ENCODE measurements at regions not wholly inside any gene's neighbourhood (a gene's known extent, or its start where the extent isn't known, plus 50 kb on each side); places are given as distances from the start of the nearest gene placed in this dataset.

GRCh38 chr18:40752316-40752715 is 1202.7 kb upstream of the PIK3C3 start:
- Histone ChIP-seq H3K4me2 (ENCODE audit: low read length) (no peak overlapping the region), H3K4me3 (ENCODE audit: insufficient read depth, low read depth, low read length) (no peak overlapping the region), H3K9me3 (ENCODE audit: insufficient read depth, low read depth, low read length) (no peaks in the 10 kb centered on the region), H3K27me3 (ENCODE audit: insufficient read depth, low read length) (no peaks in the 10 kb centered on the region), H3K79me2 (ENCODE audit: insufficient read depth, low read length) (no peaks in the 10 kb centered on the region), H3K36me3 (ENCODE audit: insufficient read depth, low read length) (no peaks in the 10 kb centered on the region), H3K4me1 (ENCODE audit: insufficient read depth, low read length) (no peaks in the 10 kb centered on the region), H4K20me1 (ENCODE audit: insufficient read depth, low read length) (no peaks in the 10 kb centered on the region), H3K9ac (ENCODE audit: low read length) (no peak overlapping the region), H2AFZ (ENCODE audit: low read depth, low read length) (no peak overlapping the region), H3K27ac (ENCODE audit: low read depth, low read length) (no peak overlapping the region)
- FAIRE-seq (no peak), DNase-seq (ENCODE audit: low read depth) (no peak)
- no peak overlapping the region for H3K27ac Mint-ChIP-seq (ENCODE audit: unreplicated experiment)
- TF ChIP-seq EZH2 (IDR thresholded peaks at IDR 0.05; ENCODE audit: insufficient read depth, low read length): no peak
- TF ChIP-seq CTCF (IDR thresholded peaks at IDR 0.05; ENCODE audit: insufficient read depth, low read depth, low read length): no peak
- no peaks in the 10 kb centered on the region for H3K9me3 Mint-ChIP-seq (ENCODE audit: unreplicated experiment)
- H3K27me3 Mint-ChIP-seq (ENCODE audit: low read depth, unreplicated experiment): no peaks in the 10 kb centered on the region
- no peak overlapping the region for H3K4me3 Mint-ChIP-seq (ENCODE audit: unreplicated experiment)
- H3K4me1 Mint-ChIP-seq (ENCODE audit: low read depth, unreplicated experiment): no peaks in the 10 kb centered on the region
- no peaks in the 10 kb centered on the region for H3K36me3 Mint-ChIP-seq (ENCODE audit: low read depth, unreplicated experiment)

DNA sequence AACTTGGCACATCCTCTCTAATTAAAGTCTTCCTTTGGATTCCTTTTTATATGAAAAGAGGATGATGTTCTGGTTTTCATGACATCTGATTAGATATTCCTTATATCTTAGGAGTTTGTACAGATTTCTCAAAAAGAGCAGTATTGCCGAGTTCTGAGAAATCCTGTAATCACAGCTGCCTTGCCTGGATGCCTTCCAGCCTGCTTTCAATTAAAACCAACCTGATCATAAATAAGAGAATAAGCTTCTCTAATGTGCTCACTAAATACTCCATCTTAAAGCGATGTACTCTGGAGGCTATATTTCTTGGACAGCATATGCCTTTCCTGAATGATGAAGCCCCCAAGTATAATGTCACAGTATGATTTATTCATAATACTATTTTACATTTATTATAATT is 1203.8 kb upstream of the PIK3C3 start:
- H3K9me3 ChIP-seq (ENCODE audit: insufficient read depth, low read depth, low read length): no peaks in the 10 kb centered on the region
- H3K36me3 Mint-ChIP-seq (ENCODE audit: low read depth, unreplicated experiment): no peaks in the 10 kb centered on the region
- H4K20me1 ChIP-seq (ENCODE audit: insufficient read depth, low read length): no peaks in the 10 kb centered on the region
- H3K9me3 Mint-ChIP-seq (ENCODE audit: unreplicated experiment): no peaks in the 10 kb centered on the region
- H3K4me3 Mint-ChIP-seq (ENCODE audit: unreplicated experiment): no peak overlapping the region
- no peak overlapping the region for H3K4me3 ChIP-seq (ENCODE audit: insufficient read depth, low read depth, low read length)
- H3K36me3 ChIP-seq (ENCODE audit: insufficient read depth, low read length): no peaks in the 10 kb centered on the region
- H3K27me3 Mint-ChIP-seq (ENCODE audit: low read depth, unreplicated experiment): no peaks in the 10 kb centered on the region
- H2AFZ ChIP-seq (ENCODE audit: low read depth, low read length): no peak overlapping the region
- no peaks in the 10 kb centered on the region for H3K79me2 ChIP-seq (ENCODE audit: insufficient read depth, low read length)
- TF ChIP-seq CTCF (IDR thresholded peaks at IDR 0.05; ENCODE audit: insufficient read depth, low read depth, low read length): no peak
- no peak for TF ChIP-seq EZH2 (IDR thresholded peaks at IDR 0.05; ENCODE audit: insufficient read depth, low read length)
- H3K4me1 Mint-ChIP-seq (ENCODE audit: low read depth, unreplicated experiment): no peaks in the 10 kb centered on the region
- H3K4me1 ChIP-seq (ENCODE audit: insufficient read depth, low read length): no peaks in the 10 kb centered on the region
- H3K9ac ChIP-seq (ENCODE audit: low read length): no peak overlapping the region
- H3K27ac ChIP-seq (ENCODE audit: low read depth, low read length): no peak overlapping the region
- DNase-seq (ENCODE audit: low read depth) (no peak), FAIRE-seq (no peak)
- H3K4me2 ChIP-seq (ENCODE audit: low read length): no peak overlapping the region
- H3K27ac Mint-ChIP-seq (ENCODE audit: unreplicated experiment): no peak overlapping the region
- H3K27me3 ChIP-seq (ENCODE audit: insufficient read depth, low read length): no peaks in the 10 kb centered on the region

DNA sequence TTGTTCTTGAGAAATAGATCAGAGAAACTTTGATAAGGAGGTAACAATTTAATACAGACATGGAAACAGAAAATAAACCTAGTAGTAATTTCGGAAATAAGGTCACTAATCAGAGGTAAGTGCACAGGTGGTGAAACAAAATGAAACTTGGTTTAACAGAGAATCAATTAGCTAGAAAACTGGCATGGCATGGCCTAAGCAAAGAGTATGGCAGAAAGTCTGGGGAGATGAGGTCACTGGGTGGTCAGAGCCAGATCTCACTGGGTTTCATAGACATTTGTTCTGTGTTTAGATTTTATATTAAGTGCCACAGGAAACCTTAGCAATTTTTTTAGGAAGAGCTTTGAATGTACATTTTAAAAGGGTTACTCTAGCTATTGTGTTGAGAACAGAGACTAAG is 1216.0 kb upstream of the PIK3C3 start:
- FAIRE-seq: no peak
- no peak overlapping the region for H3K4me3 Mint-ChIP-seq (ENCODE audit: unreplicated experiment)

More for the DNA sequence above, 1216.0 kb upstream of the PIK3C3 start:
- H3K79me2 ChIP-seq (ENCODE audit: insufficient read depth, low read length): no peaks in the 10 kb centered on the region
- Mint-ChIP-seq H3K27me3 (ENCODE audit: low read depth, unreplicated experiment) (no peaks in the 10 kb centered on the region), H3K36me3 (ENCODE audit: low read depth, unreplicated experiment) (no peaks in the 10 kb centered on the region), H3K9me3 (ENCODE audit: unreplicated experiment) (no peaks in the 10 kb centered on the region), H3K4me1 (ENCODE audit: low read depth, unreplicated experiment) (no peaks in the 10 kb centered on the region), H3K27ac (ENCODE audit: unreplicated experiment) (no peak overlapping the region)
- H3K9ac ChIP-seq (ENCODE audit: low read length): no peak overlapping the region
- H3K4me1 ChIP-seq (ENCODE audit: insufficient read depth, low read length): no peaks in the 10 kb centered on the region
- H3K36me3 ChIP-seq (ENCODE audit: insufficient read depth, low read length): no peaks in the 10 kb centered on the region
- no peak overlapping the region for H3K4me2 ChIP-seq (ENCODE audit: low read length)
- no peak for DNase-seq (ENCODE audit: low read depth)
- H3K4me3 ChIP-seq (ENCODE audit: insufficient read depth, low read depth, low read length): no peak overlapping the region
- no peaks in the 10 kb centered on the region for H4K20me1 ChIP-seq (ENCODE audit: insufficient read depth, low read length)
- H3K27ac ChIP-seq (ENCODE audit: low read depth, low read length): no peak overlapping the region
- H2AFZ ChIP-seq (ENCODE audit: low read depth, low read length): no peak overlapping the region
- no peaks in the 10 kb centered on the region for H3K9me3 ChIP-seq (ENCODE audit: insufficient read depth, low read depth, low read length)
- no peaks in the 10 kb centered on the region for H3K27me3 ChIP-seq (ENCODE audit: insufficient read depth, low read length)
- TF ChIP-seq EZH2 (IDR thresholded peaks at IDR 0.05; ENCODE audit: insufficient read depth, low read length) (no peak), CTCF (IDR thresholded peaks at IDR 0.05; ENCODE audit: insufficient read depth, low read depth, low read length) (no peak)
